Fibroblast of skin of scalp (primary cell): ENCODE measurements at regions not wholly inside any gene's neighbourhood (a gene's known extent, or its start where the extent isn't known, plus 50 kb on each side); places are given as distances from the start of the nearest gene placed in this dataset.

Source experiments
- DNase-seq: peaks from one replicate; pipeline ENCODE4 v3.0.0-alpha.2; 2013

DNA sequence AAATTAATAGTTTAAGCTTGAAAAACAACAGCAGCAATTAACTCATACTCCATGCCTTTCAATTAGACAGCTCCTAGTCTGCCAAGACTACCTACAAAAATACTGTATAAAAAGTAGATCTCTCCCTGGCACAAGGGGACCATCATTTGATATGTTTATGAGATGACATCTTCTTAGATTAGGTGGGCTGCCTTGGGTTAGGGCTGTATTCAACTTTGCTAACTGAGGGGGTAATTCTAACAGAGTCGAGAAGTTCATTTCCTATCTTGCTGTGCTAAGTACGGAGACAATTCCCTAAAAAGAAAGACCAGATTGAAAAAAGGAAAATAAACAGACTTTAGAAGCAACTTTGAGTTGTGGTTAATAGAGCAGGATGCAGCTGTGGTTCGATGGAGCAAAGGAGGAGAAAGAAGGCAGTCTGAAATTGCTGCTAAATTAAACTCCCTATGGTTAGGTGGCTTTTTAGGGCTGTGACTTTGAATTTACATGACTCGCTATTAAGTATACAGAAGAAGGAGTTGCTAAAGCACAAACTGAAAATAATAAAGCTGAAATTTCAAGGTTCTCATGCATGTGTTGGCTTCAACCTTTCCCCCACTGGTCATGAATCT is 75.4 kb downstream of the CDC7 start:
- DNase-seq: no peak

DNA sequence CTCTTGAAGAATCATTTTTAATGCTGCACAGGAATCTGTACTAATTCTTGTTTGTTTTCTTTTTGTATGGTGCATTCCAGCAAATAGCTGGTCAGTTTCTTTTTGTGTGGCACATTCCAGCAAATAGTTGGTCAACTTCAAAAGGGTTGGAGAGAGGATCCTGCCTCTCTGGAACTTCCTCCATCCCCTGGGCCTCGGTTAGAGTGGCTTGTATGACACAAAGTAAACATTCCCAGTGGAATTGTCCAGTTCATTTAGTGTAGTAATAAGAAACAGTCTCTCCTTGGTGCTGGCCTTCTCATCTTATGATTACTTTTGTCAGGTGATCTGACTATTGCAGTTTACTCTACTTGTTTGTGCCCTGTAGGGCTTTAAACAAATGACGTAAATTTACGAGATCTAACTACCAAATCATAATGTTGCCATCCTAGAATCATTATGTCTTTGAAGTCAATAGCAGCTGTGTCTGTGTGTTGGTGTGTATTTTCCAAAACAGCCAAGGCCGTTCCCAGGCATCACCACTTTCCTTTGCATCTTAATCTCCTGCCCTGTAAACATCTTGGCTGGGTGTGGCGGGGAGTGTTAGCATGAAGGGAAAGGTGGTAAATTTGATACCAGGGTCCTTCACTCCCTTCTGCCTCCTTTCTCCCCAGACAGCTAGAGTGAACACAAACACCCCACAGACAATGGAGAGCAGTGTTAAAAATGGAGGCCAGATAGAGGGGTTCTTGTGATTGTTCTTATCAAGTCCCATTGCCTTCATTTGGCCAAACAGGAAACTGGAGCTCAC is 77.9 kb downstream of the CDC7 start:
- peak; percentile 47 for DNase-seq

DNA sequence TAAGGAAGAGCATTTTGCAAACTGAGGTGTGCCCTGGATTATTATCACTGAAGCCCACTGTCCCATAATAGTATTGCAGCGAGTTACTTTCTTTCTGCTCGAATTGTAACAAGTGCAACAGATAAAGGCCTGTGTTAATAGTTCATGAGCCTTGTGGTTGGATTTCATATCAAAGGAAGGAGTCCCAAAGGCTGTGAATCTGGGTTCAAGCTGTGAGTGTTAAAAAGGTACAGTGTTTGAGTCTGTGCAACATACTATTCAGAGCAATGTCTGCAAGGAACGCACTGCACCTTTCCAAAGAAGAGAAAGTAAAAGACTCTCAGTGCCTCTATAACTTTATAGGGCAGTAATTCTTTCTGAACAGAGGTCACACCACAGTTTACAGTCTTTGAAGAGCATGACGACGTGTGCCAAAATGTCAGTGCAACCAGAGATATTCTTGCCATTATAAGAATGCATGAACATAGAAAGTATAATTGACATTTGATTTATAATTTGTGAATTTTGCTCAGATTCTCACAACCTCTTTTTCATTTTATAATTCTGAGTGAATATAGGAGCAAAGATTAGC is 79.1 kb downstream of the CDC7 start:
- DNase-seq: no peak

DNA sequence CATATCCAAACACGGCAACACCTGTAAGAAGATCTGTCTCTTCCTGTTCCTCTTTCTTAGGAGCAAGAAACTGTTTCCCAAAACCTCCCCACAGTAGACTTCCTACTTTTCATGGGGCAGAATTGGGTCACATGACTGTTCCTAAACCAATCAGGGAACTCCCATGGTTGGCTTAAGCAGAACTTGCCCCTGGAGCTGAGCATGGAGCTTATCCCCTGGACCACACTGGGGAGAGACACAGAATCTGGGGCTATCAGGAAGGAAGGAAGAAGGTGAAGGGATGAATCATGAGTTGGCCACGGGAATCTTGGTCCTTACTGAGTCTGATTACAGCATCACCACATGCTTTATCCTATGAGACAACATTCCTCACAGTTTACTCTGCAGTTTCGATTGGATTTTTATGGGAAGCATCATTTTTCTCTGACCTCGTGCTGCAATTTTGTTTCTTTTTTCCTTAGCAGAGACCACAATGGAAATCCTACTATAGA is 81.8 kb downstream of the CDC7 start:
- peak; percentile 96 for DNase-seq

DNA sequence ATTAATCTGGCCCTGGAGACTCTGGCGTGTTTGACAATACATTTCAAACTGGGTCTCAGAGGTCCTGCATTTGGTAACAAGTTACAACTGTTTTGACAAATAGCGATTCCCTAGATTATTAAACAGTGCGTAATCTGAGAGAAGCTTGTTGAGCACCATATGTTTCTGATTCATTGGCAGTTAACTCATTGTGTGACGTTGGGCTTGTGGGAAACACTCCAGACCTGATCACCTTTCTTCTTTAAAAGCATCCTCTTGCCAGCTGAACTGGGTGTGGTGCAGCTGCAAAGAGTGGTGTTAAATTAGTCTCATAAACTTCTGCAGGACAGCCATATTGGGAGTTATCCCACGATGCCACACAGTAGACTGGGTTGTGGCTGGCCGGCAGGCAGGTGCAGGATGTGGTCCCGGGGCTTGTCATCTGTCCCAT is 82.7 kb downstream of the CDC7 start:
- DNase-seq: peak; percentile 83

DNA sequence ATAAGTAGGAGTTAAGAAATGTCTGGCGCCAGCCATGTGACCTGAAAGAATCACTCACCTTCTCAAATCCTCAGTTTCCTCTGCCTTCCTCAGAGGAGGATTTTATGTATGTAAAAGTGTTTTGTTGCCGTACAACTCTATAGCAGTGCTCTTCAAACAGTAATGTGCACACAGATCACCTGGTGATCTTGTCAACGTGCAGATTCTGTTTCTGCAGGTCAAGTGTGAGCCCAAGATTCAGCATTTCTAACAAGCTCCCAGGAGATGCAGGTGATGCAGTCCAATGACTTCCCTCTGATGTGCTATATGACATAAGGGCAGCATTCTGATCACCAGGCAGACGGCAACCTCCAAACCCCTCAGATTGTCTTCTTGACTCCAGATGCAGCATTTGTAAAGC is 83.7 kb downstream of the CDC7 start:
- DNase-seq: no peak

DNA sequence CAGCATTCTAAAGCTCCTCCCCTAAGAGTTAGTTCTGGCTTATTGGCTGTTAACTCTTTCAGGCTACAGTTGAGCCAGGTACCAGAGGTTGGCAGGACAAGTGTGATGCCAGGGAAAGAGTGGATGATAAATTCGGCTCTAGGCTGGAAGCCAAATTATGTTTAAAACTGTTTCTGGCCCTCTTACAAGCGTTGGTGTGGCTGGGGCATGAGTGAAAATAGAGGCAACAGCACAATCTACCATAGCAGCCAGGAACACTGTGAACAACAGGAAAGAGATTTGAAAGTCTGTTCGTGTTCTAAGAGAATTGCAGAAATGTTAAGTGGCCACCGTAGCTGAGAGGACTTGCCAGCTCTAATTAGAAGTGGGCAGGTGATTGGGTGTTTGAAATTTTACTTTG is 84.2 kb downstream of the CDC7 start:
- DNase-seq: no peak

DNA sequence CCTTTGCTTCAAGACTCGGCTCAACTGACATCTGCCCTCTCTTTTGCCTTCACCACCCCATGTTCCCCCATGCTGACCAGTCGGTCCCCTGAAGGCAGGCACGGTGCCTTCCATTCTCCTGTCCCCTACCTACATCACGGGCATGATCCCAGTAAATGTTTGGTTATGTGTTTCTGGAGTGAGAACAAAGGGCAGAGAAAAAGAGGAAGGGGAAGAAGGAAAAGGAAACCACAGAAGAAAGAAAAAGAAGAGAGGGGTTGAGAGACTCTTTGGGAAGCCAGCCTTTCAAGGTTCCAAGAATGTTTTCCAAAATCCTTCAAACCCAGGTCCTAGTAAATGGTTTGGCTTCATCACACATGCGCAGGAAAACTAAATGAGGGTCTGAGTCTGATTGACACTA is 84.9 kb downstream of the CDC7 start:
- no peak for DNase-seq

DNA sequence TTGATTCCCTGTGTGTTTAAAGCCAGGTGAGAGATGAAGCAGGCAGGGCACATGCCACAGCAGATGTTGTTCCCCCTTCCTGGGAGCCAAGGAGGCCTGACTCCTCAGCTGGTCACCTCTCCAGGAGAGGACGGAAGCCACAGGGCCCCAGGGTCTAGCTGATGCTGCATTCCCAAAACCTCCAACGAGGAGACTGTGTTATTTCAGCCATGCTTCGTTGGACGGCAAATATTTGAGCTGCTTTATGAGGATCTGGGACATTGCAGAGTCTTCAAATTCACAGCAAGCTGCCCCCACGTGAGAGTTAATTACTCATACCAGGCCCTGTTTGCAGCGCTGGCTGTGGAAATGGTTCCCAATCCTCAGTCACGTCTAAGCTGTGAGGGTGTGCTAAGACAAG is 85.3 kb downstream of the CDC7 start:
- peak; percentile 67 for DNase-seq

DNA sequence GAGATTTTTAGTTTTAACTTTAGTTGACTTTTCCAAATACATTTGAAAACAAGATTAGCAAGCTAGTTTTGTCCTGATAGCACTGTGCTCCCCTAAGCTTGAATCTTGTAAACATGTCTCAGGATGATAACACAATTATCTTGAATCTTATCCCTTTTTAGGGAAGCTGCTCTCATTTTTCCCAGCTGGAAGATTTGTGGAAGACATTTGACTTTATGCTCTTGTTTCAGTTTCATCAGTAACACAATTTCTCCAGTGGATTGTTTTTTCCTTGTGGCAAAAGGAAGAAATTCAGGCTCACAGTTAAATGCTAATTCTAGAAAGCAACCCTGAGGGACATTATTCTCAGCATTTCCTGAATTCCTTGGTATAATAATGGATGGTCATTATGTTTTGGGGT is 88.8 kb downstream of the CDC7 start:
- DNase-seq: no peak

DNA sequence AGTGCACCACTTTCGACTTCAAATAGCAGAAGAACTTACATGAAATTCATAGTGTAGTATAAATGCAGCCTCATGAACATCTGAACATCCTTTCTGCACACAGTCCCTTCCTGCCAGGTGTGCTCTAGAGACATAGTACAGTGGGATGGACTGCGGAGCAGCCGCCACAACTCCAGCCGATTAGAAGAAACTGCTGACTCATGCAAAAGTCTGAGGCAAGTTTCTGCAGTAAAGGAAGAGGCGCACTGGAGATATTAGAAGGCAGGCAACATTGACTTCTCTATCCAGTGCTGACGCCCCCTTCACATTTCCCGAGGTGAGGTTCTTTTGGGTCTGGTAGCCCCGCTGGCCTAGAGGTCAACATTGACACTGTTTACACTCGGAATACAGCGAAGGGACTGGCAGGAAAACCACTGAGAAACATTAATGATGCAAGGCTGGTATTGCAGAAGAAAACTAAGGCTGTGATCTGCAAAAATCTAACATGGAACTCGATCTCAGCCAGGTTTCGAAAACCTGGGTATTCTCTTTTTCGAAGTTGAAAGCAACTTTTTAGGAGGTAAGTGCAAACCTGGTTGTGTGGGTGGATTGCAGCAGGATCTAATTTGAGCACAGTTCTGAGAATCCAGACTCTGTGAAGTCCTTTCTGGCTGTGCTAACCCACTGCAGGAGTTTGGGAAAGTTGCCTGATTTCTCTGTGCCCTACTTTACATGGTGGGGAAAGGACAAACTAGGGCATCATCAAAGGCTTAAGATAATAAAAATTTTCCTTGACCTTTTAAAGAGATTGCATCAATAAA is 90.7 kb downstream of the CDC7 start:
- DNase-seq: no peak

DNA sequence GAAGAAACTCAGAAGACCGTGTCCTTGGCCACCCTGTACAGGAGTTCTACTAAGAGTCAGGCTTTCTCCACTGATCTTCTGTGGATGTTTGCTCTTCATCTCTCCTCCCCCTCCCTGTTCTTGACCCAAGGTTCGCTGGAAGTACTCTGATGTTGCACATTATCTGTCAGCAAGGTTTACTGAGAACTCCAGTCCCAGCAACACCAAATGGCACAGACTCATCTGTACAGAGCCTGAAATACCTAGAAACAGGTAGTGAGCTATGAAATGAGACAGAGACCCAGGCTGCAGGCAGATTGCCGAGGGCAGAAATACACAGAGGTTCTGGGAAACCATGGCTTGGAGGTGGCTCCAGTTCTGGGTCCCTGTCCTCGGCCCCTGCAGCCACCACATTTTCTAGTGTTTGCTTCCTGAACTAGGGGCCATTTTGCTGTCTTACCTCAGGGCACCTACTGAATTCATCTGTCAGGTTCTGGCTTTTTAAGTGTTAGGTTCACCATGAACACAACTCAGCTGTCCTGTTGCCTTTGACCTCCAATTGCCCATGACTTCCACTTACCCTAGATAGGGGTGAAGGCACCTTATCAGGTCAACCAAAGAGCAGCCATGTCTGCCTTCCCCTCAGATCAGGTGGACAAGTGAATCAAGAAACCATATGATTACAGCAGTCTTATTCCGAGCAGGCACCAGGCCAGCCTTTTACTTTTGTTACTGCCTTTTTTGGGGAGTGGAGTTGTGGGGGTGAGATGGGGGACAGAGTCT is 92.2 kb downstream of the CDC7 start:
- DNase-seq: no peak

DNA sequence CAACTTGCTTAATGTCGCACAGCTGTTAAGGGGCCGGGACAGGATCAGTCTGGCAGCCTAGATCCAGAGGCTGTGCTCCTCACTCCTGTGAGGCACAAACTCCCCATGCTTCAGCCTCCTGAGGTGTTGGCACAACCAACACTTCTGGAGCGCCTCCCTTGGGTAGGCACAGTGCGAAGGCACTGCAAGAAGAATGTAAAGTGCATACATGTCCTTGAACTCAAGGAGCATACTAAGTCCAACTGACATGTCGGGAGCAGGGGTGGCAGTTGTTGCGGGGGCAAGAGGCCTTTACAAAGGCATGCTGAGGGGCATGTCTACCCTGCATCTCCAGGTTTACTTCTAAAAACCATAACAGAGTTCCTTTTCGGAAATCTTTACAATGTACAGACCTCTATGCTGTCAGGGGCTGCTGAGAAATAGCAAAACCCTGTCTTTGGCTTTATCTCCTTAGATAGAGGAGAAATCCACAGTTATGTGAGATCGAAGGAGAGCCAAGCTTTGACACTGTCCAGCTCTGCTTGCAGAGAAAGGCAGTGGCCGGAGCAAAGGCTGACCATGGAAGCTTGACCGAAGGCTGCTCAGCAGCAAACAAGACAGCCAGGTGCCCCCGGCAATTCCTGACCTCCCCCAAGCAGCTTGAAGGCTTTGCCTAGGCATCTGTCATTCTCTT is 93.9 kb downstream of the CDC7 start:
- no peak for DNase-seq

DNA sequence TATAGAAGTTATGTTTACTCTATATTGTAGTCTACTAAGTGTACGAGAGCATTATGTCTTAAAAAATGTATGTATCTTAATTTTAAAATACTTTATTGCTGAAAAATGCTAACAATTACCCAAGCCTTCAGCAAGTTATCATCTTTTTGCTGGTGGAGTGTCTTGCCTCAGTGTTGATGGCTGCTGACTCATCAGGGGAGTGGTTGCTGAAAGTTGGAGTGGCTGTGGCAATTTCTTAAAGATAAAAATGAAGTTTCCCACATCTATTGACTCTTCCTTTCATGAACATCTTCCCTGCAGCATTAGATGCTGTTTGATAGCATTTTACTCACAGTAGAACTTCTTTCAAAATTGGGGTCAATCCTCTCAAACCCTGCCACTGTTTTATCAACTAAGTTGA is 95.8 kb downstream of the CDC7 start:
- peak; percentile 85 for DNase-seq

DNA sequence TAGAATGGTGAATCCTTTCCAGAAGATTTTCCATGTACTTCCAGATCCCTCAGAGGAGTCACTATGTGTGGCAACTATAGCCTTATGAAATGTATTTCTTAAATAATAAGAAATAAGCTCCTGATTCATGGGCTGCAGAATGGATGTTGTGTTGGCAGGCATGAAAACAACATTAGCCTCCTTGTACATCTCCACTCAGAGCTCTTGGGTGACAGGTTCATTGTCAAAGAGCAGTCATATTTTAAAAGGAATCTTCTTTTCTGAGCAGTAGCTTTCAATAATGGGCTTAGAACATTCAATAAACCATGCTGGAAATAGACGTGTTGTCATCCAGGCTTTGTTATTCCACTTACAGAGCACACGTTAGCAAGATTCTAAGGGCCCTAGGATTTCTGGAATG is 96.6 kb downstream of the CDC7 start:
- DNase-seq: no peak

DNA sequence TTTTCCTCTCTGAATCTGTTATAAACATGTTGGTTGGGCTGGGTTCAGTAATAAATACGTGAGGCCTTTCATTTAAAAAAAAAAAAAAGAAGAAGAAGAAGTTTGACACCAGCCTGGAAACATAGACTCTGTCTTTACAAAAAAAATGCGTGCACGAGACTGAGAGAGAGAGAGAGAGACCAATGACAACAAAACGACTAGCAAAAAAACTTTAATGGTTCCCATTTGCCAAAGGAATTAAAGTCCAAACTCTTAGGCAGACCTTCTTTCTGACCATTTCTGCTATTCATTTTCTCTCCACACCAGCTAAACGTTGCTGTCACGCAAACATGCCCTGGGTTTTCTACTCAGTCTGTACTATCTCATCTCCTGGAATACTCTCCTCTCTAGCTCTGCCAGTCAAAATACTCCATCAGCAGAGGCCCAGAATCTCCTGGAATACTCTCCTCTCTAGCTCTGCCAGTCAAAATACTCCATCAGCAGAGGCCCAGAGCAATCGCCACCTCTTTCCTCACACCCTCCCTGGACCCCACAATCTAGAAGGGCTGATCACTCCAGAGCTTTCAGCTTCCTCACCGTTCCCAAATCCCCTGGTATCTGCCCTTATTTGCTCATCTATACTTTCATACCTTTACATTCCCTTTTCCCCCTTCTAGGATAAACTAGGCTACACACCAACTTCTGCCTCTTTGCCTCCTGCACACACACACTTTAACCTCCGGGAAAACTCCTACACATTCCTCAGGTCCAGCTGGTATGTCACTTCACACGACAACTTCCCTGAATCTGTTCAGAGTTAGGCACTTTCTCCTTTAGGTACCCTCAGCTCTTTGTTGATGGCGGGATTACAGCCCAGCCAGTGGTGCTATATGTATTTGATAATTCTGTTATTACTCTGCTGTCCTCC is 100.0 kb downstream of the CDC7 start:
- DNase-seq: peak; percentile 35

DNA sequence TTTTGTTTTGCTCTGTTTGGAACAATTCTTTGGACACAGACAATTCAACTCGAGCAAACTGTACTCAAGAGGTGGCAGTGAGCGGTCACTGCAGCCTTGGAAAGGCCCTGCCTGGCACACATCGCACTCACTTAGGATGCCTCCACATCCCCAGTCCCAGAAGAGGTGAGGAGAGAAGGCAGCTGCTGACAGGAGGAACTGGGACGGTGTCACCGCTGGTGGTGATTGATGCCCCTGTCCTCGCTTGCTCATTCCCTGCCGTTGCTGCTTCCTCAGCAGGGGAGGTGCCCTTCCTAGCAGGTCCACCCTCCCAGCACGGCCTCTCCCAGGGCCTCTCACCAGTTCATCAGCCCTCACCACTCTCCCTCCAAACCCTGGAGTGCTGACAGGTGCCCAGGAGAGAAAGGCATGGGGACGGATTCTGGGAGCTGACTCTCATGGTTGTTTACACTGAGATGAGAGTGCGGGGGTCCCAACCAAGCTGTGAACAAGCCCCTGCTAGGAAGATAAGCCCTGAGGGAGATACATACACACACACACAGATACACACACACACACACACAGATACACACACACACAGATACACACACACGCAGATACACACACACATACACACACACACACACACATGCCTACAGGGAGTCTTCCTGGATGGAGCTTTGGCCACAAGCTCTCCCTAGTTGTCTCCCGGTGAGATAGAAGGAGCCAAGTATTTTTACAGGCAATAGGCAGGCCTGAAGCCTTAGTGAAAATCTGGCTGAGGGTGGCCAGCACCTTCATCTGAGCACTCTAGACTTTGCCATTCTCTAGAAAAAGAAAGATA is 101.1 kb downstream of the CDC7 start:
- peak; percentile 40 for DNase-seq

DNA sequence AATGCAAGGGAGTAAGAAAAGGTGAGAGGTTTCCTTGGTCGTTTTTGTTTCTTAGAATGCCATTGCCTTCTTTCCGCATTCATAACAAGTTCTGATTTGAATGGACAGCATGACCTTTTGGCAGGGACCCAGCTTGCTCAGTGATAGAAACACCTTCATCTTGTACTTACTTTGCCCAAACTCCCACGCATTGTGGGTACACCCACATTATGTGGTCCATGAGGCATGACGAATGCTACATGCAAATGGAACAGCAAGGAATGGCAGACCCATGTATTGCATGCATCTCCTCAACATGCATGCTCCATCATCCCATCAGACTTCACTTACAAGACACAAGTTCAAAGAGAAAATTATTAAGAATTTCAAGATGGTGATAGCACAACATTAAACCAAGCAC is 102.8 kb downstream of the CDC7 start:
- no peak for DNase-seq

DNA sequence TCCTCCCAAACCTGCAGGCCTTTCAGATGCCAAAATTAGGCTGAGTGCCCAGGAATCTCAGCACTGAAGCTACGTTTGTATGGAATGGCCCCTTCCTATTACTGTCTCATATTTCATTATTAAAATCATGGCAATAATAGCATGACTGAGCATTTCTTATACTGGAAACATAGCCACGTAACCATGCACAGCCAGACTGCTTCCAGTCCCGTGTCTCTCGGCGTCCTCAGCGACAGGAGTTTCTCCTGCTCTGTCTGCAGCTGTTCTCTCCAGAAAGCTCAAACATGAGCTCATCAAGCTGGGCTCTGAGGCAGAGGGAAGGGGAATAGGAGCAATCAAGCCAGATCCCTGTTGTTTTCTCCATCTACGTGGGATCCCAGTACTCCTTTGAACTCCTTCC is 104.0 kb downstream of the CDC7 start:
- peak; percentile 79 for DNase-seq

DNA sequence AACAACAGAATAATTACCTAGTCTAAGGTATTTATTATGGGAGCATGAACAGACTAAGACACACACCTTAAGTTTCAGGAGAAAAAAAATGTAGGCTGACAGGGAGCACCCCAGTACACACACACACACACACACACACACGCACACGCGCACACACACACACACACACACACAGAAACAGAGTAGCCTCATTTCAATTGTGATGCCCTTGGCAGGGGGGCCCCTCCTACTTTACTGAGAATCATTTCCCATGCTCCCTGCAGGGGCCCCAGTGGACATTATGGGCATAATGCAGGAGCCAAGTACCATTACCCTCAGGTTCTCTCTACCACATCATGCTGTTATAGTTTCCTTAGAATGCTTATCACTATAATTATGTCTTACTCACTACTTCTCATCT is 104.9 kb downstream of the CDC7 start:
- DNase-seq: no peak
